ENCODE measurements at regions not wholly inside any gene's neighbourhood (a gene's known extent, or its start where the extent isn't known, plus 50 kb on each side); places are given as distances from the start of the nearest gene placed in this dataset.

GRCh38 chr12:90831712-90832111, 123.3 kb downstream of the CCER1 start:
- H3K4me3 ChIP-seq (ENCODE audit: low read depth, low read length): no peak overlapping the region
- no peak for DNase-seq (ENCODE audit: low read depth)
- TF ChIP-seq, protein P1, sequence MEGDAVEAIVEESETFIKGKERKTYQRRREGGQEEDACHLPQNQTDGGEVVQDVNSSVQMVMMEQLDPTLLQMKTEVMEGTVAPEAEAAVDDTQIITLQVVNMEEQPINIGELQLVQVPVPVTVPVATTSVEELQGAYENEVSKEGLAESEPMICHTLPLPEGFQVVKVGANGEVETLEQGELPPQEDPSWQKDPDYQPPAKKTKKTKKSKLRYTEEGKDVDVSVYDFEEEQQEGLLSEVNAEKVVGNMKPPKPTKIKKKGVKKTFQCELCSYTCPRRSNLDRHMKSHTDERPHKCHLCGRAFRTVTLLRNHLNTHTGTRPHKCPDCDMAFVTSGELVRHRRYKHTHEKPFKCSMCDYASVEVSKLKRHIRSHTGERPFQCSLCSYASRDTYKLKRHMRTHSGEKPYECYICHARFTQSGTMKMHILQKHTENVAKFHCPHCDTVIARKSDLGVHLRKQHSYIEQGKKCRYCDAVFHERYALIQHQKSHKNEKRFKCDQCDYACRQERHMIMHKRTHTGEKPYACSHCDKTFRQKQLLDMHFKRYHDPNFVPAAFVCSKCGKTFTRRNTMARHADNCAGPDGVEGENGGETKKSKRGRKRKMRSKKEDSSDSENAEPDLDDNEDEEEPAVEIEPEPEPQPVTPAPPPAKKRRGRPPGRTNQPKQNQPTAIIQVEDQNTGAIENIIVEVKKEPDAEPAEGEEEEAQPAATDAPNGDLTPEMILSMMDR (conservative IDR thresholded peaks at IDR 0.05; ENCODE audit: low read depth, low read length): no peak

GRCh38 chr12:90829044-90829443, 125.9 kb downstream of the CCER1 start:
- no peak overlapping the region for H3K4me3 ChIP-seq (ENCODE audit: low read depth, low read length)
- TF ChIP-seq, protein P1 (conservative IDR thresholded peaks at IDR 0.05; ENCODE audit: low read depth, low read length): no peak
- DNase-seq (ENCODE audit: low read depth): no peak

DNA sequence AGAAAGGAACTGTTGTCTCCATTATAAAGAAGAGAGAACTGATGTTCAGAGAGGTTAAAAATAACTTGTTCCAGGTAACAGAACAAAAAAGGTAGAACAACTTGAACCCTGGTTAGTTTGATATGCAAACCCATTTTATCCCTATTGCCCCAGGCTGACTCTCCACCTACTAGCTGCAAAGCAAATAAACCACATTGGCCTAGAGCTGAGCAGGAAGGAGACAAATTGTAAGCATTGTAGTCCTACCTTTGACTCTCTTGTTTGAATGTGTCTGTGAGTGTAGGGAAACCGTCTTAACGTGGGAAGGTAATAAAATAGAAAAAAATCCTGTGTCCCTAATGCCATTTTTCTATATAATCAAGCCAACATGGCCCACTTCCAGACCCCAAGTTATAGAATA, 126.4 kb downstream of the CCER1 start:
- TF ChIP-seq, protein P1 (conservative IDR thresholded peaks at IDR 0.05; ENCODE audit: low read depth, low read length): no peak
- no peak overlapping the region for H3K4me3 ChIP-seq (ENCODE audit: low read depth, low read length)
- no peak for DNase-seq (ENCODE audit: low read depth)

DNA sequence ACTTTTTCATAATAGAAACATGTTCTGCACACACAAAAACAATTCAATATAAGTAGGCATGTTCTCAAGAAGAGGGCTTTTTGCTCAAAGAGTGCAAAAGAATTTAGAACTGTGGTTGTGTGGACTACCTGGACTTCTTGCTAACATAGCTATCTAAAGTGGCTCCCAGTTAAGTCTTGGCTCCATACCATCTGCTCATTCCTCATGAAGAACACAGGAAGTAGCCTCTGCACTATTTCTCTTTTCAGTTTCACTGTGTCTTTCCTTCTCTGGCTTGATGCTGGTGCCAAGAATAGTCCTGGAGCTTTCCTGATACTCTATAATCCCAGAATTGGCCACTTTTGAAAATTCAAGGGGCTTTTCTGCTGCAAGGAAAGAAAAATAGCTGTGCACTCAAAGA, 127.4 kb downstream of the CCER1 start:
- H3K4me3 ChIP-seq (ENCODE audit: low read depth, low read length): no peak overlapping the region
- DNase-seq (ENCODE audit: low read depth): no peak
- TF ChIP-seq, protein P1 (conservative IDR thresholded peaks at IDR 0.05; ENCODE audit: low read depth, low read length): no peak

DNA sequence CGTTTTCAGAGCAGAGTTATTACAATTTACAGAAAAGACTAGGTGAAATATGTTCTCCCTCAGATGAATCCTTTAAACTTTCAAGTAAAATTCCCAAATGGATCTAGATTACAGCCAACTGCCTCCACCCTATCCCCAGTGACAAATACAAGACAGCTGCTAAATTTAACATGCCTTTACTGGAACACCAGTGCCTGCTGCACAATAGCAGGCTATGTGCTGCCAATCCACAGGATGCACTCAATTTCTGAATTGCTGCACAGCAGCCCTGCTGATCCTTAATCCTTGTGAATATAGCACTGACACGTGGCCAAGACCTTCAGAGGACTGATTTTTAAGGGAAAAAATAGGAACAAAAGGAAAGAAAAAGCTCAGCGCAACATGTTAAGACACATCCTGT, 128.9 kb downstream of the CCER1 start:
- DNase-seq (ENCODE audit: low read depth): no peak
- no peak overlapping the region for H3K4me3 ChIP-seq (ENCODE audit: low read depth, low read length)
- TF ChIP-seq, protein P1 (conservative IDR thresholded peaks at IDR 0.05; ENCODE audit: low read depth, low read length): no peak

DNA sequence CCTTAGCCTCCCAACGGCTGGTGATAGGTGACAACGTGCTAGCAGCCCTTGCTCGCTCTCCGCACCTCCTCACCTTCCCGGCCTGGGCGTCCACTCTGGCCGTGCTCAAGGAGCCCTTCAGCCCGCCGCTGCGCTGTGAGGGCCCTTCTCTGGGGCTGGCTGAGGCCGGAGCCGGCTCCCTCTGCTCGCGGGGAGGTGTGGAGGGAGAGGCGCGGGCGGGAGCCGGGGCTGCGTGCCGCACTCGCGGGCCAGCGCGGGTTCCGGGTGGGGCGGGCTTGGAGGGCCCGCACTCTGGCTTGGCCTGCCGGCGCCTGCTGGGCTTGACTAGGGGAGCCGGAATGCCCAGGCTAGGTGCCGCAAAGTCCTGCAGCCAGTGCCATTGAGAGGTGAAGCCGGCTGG, 131.1 kb downstream of the CCER1 start:
- DNase-seq (ENCODE audit: low read depth): no peak
- TF ChIP-seq, protein P1 (conservative IDR thresholded peaks at IDR 0.05; ENCODE audit: low read depth, low read length): no peak
- no peak overlapping the region for H3K4me3 ChIP-seq (ENCODE audit: low read depth, low read length)

DNA sequence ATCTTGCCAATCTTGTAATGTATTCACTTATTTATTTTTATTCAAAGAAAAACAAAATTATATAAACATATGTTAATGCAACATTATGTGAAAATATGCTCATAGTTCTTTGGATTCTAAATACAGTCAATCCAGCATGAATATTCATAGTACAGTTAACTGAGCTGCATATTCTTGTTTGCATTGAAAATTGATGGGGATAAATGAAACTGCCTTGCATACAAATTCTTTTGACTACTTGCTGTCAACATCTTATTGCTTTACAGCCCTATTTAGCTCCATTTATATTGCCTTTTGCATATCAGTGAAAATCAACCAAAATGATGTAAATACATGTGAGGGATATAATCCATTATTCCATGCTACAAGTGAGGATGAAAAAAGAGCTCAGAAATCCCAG, 135.3 kb downstream of the CCER1 start:
- no peak overlapping the region for H3K4me3 ChIP-seq (ENCODE audit: low read depth, low read length)
- TF ChIP-seq, protein P1 (conservative IDR thresholded peaks at IDR 0.05; ENCODE audit: low read depth, low read length): no peak
- DNase-seq (ENCODE audit: low read depth): no peak

Measured in epithelial cell of proximal tubule (primary cell).